GM21381 (cell line): ENCODE measurements at regions not wholly inside any gene's neighbourhood (a gene's known extent, or its start where the extent isn't known, plus 50 kb on each side); places are given as distances from the start of the nearest gene placed in this dataset.

Source experiments
- ATAC-seq: cut with Tn5 transposase; IDR thresholded peaks from one replicate; pipeline ENCODE4 v1.9.1; 2021; ENCODE audit warnings: mild to moderate bottlenecking, moderate library complexity; ENCODE audit not compliant: unreplicated experiment

GRCh38 chr6:164507206-164507940 is 802.0 kb downstream of the C6orf118 start:
- ATAC-seq = peak; percentile 74

- ATAC-seq = no peak
Measured at GRCh38 chr6:164505425-164505824, 804.0 kb downstream of the C6orf118 start.

GRCh38 chr6:164502833-164503232 is 806.6 kb downstream of the C6orf118 start:
- no peak for ATAC-seq

- no peak for ATAC-seq
Measured at GRCh38 chr6:164495882-164496495, 813.4 kb downstream of the C6orf118 start.

GRCh38 chr6:164478426-164478825 is 831.0 kb downstream of the C6orf118 start:
- no peak for ATAC-seq

- no peak for ATAC-seq
Measured at GRCh38 chr6:164477790-164478189, 831.6 kb downstream of the C6orf118 start.

- no peak for ATAC-seq
Measured at GRCh38 chr6:164477101-164477500, 832.3 kb downstream of the C6orf118 start.

GRCh38 chr6:164469276-164469949 is 840.0 kb downstream of the C6orf118 start:
- no peak for ATAC-seq

- ATAC-seq = no peak
Measured at GRCh38 chr6:164455835-164456234, 853.6 kb downstream of the C6orf118 start.

- no peak for ATAC-seq
Measured at GRCh38 chr6:164453835-164454234, 855.6 kb downstream of the C6orf118 start.

GRCh38 chr6:164442572-164442971 is 866.8 kb downstream of the C6orf118 start:
- ATAC-seq = no peak

- ATAC-seq = no peak
Measured at GRCh38 chr6:164439331-164439730, 870.1 kb downstream of the C6orf118 start.

- no peak for ATAC-seq
Measured at GRCh38 chr6:164436976-164437375, 872.4 kb downstream of the C6orf118 start.

- no peak for ATAC-seq
Measured at GRCh38 chr6:164427728-164428402, 881.5 kb downstream of the C6orf118 start.

- ATAC-seq = no peak
Measured at GRCh38 chr6:164424489-164424888, 884.9 kb downstream of the C6orf118 start.

GRCh38 chr6:164419099-164419498 is 890.3 kb downstream of the C6orf118 start:
- no peak for ATAC-seq

- ATAC-seq = no peak
Measured at GRCh38 chr6:164418262-164418588, 891.2 kb downstream of the C6orf118 start.

- ATAC-seq = no peak
Measured at GRCh38 chr6:164417537-164418261, 891.7 kb downstream of the C6orf118 start.

GRCh38 chr6:164415832-164416563 is 893.4 kb downstream of the C6orf118 start:
- no peak for ATAC-seq

- ATAC-seq = no peak
Measured at GRCh38 chr6:164414695-164415094, 894.7 kb downstream of the C6orf118 start.
